Neural crest cell (in vitro differentiated cells): ENCODE measurements at regions not wholly inside any gene's neighbourhood (a gene's known extent, or its start where the extent isn't known, plus 50 kb on each side); places are given as distances from the start of the nearest gene placed in this dataset.

Source experiments
- DNase-seq: peaks from one replicate; pipeline ENCODE4 v3.0.0; 2021; ENCODE audit warnings: low read depth, mixed read lengths, low spot score
- H3K27ac Mint-ChIP-seq: one replicate; pipeline ENCODE4 v1.8.0; 2021; ENCODE audit warnings: mild to moderate bottlenecking, mixed read lengths; ENCODE audit not compliant: unreplicated experiment
- H3K27me3 Mint-ChIP-seq: 2 replicates; pipeline ENCODE4 v1.8.0; 2021; ENCODE audit warnings: low read depth, mild to moderate bottlenecking, mixed read lengths
- H3K36me3 Mint-ChIP-seq: 2 replicates; pipeline ENCODE4 v1.8.0; 2021; ENCODE audit warnings: low read depth, mild to moderate bottlenecking, mixed read lengths
- H3K4me1 Mint-ChIP-seq: 2 replicates; pipeline ENCODE4 v1.8.0; 2021; ENCODE audit warnings: mixed read lengths
- H3K4me3 Mint-ChIP-seq: one replicate; pipeline ENCODE4 v1.8.0; 2021; ENCODE audit warnings: mild to moderate bottlenecking, mixed read lengths
- H3K9me3 Mint-ChIP-seq: 2 replicates; pipeline ENCODE4 v1.8.0; 2021; ENCODE audit warnings: mixed read lengths
- CTCF ChIP-seq: fragments of 200-600 bp; sonication (generic); conservative IDR thresholded peaks from 2 replicates; pipeline ENCODE4 v1.5.0; 2021; ENCODE audit warnings: antibody characterized with exemption, mild to moderate bottlenecking

DNA sequence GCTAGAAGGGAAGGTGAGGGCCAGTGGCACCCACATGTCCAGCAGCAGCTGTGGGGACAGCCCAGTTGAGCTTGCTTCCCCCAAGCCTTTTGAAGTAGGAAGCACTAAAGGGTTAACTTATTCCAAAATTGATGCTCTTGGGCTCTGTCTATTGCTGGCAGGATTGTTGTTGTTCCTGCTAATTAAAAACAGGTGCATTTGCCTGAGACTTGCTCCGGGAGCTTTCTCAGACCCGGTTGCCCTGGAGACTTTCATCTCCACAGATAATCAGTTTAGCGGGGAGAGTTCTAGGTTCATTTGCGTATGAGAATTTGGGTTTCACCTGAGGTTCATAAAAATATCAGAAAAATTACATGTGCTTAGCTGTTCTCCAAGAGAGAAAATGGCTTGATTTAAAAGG is 277.3 kb downstream of the LRATD1 start:
- no peaks in the 10 kb centered on the region for H3K27me3 Mint-ChIP-seq
- H3K27ac Mint-ChIP-seq = no peak overlapping the region
- peaks cover 2% of the 10 kb centered on the region for H3K9me3 Mint-ChIP-seq
- TF ChIP-seq CTCF = no peak
- H3K4me1 Mint-ChIP-seq = peaks cover 11% of the 10 kb centered on the region
- no peak overlapping the region for H3K4me3 Mint-ChIP-seq
- DNase-seq = no peak
- no peaks in the 10 kb centered on the region for H3K36me3 Mint-ChIP-seq

DNA sequence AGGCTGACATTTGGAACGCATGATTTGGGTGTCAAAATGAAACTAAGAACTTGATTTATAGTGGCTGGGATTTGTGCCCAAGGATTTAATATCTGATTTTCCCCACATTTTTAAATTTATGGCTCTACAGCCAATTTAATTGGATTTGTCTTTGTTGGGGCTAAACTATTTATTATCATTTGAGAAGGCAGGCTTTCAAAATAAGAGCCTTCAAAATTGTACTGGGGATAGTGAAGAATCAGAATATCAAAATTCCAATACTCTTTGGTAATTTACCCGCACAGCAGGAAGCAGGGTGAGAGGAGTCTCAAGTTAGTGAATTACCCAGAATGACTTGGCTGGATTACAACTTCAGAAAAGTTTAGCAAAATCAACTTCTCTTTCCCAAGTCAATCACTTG is 278.1 kb downstream of the LRATD1 start:
- Mint-ChIP-seq H3K4me1 (peaks cover 3% of the 10 kb centered on the region), H3K9me3 (no peaks in the 10 kb centered on the region), H3K4me3 (no peak overlapping the region), H3K27ac (no peak overlapping the region), H3K27me3 (no peaks in the 10 kb centered on the region), H3K36me3 (no peaks in the 10 kb centered on the region)
- no peak for DNase-seq
- TF ChIP-seq CTCF = no peak

DNA sequence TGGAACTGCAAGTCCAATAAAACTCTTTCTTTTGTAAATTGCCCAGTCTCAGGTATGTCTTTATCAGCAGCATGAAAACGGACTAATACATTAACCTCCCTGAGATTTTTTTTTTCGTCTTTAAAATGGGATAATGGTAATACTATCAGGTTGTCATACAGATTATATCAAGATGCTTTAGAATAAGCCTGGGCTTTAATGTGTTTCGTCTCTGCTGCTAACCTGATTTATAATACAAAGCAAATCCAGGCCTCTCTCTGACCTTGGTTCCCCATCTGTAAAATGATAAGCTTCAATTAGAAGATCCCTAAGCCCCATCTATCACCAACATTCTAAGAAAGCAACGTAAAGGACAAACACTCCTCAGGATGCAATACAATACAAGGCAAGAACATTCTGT is 283.5 kb downstream of the LRATD1 start:
- no peak for TF ChIP-seq CTCF
- no peak for DNase-seq
- no peak overlapping the region for H3K27ac Mint-ChIP-seq
- H3K4me3 Mint-ChIP-seq = no peak overlapping the region
- H3K36me3 Mint-ChIP-seq = no peaks in the 10 kb centered on the region
- H3K4me1 Mint-ChIP-seq = no peaks in the 10 kb centered on the region
- H3K27me3 Mint-ChIP-seq = no peaks in the 10 kb centered on the region
- no peaks in the 10 kb centered on the region for H3K9me3 Mint-ChIP-seq

DNA sequence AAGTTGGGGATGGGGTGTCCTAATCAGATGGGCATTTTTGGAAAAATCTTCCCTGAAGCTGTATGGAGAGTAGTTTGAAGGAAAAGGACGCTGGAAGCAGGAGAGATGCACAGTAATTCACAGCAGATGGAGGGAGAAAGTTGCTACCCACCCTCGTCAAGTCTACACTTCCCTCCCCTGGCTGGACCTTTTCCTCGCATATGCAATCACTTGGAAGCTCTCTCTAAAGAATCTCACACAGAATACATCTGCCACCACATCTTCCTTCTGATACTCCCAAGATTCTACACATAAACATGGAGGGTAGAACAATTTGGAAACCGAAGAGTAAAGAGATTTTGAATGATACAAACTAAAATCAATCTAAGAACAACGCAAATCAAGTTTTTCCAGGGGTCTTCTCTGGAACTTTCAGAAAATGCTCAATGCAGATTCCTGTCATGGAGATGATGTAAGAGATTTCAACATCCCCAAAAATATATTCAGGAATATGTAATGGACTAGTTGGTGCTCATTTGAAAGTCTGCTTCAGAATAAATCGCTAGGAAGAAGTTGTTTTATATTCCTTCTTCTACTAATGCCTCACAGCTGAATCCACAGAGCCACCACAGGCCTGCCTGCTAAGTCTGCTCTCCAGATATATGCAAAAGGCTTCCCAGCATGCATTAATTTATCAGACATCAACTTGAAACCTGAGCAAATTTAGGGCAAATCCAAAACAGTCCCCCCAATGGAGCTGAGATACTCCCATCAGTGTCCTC is 291.5 kb downstream of the LRATD1 start:
- no peak for DNase-seq
- no peak for TF ChIP-seq CTCF
- H3K27ac Mint-ChIP-seq = no peak overlapping the region
- peaks cover 12% of the 10 kb centered on the region for H3K9me3 Mint-ChIP-seq
- no peak overlapping the region for H3K4me3 Mint-ChIP-seq
- H3K27me3 Mint-ChIP-seq = no peaks in the 10 kb centered on the region
- no peaks in the 10 kb centered on the region for H3K4me1 Mint-ChIP-seq
- no peaks in the 10 kb centered on the region for H3K36me3 Mint-ChIP-seq

DNA sequence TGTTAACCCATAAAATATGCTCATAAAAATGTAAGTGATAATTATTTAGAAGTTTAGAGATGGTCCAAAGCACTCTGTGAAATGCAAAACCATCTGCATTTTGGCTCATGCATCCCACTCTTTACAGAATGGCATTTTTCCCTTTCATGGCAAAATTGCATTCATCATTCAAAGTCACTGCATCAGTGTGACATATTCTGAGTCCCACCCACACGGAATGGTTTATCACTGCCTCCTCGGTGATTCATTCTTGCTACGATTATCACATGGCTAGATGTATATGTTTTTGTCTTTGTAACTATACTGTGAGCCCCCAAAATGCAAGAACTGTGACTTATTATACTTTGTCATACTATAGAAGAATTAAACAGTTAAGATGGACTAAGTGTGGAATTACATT is 293.0 kb downstream of the LRATD1 start:
- Mint-ChIP-seq H3K27ac (no peak overlapping the region), H3K9me3 (peaks cover 12% of the 10 kb centered on the region), H3K36me3 (no peaks in the 10 kb centered on the region), H3K4me3 (no peak overlapping the region), H3K27me3 (no peaks in the 10 kb centered on the region), H3K4me1 (no peaks in the 10 kb centered on the region)
- no peak for DNase-seq
- TF ChIP-seq CTCF = no peak
